ENCODE measurements at regions not wholly inside any gene's neighbourhood (a gene's known extent, or its start where the extent isn't known, plus 50 kb on each side); places are given as distances from the start of the nearest gene placed in this dataset.

DNA sequence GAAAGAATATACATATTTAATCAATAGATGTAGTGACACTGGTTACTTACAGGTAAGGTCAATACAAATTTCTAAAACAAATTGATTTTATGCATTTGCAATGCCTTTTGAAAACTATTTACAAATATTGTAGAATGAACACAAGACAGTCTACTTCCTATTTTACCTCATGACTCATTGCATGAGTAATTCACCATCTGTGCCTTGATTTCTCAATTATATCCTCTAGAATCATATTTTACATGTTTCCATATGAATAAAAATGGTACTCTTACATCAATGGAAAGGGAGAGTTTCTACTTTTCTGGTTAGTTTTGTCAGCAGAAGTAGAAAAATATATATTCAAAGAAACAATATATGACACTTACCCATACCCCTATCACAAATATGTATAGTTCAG, 203.8 kb upstream of the CDH7 start:
- H3K4me3 ChIP-seq (ENCODE audit: low read depth, low read length): no peak overlapping the region
- ATAC-seq (ENCODE audit: low read depth in 2 of 2) (no peak), DNase-seq (no peak)
- no peaks in the 10 kb centered on the region for H3K27me3 ChIP-seq (ENCODE audit: control insufficient read depth, insufficient read depth, low read length)
- H3K27me3 Mint-ChIP-seq: no peaks in the 10 kb centered on the region
- peaks cover 1 to 4% of the 10 kb centered on the region in 2 experiments for H3K9me3 ChIP-seq (ENCODE audit: control insufficient read depth in 2 of 2, low read length in 2 of 2)
- no peaks in the 10 kb centered on the region for H3K36me3 Mint-ChIP-seq
- H3K4me1 ChIP-seq (ENCODE audit: control insufficient read depth, insufficient read depth, low read length, poor library complexity, severe bottlenecking): no peaks in the 10 kb centered on the region
- no peak overlapping the region for H3K27ac ChIP-seq (ENCODE audit: insufficient read depth, low read length, poor library complexity, severe bottlenecking)
- H3K9me3 Mint-ChIP-seq: peaks cover 0 to 27% (median 5%) of the 10 kb centered on the region in 7 donors
- H3K27ac Mint-ChIP-seq: no peak overlapping the region
- no peaks in the 10 kb centered on the region for H3K36me3 ChIP-seq (ENCODE audit: control insufficient read depth, insufficient read depth, low read length)
- no peak overlapping the region for H3K4me3 Mint-ChIP-seq
- no peaks in the 10 kb centered on the region for H3K4me1 Mint-ChIP-seq

- DNase-seq: no peak
- H3K36me3 Mint-ChIP-seq: no peaks in the 10 kb centered on the region
Measured at GRCh38 chr18:65544701-65545100, 206.1 kb upstream of the CDH7 start.

DNA sequence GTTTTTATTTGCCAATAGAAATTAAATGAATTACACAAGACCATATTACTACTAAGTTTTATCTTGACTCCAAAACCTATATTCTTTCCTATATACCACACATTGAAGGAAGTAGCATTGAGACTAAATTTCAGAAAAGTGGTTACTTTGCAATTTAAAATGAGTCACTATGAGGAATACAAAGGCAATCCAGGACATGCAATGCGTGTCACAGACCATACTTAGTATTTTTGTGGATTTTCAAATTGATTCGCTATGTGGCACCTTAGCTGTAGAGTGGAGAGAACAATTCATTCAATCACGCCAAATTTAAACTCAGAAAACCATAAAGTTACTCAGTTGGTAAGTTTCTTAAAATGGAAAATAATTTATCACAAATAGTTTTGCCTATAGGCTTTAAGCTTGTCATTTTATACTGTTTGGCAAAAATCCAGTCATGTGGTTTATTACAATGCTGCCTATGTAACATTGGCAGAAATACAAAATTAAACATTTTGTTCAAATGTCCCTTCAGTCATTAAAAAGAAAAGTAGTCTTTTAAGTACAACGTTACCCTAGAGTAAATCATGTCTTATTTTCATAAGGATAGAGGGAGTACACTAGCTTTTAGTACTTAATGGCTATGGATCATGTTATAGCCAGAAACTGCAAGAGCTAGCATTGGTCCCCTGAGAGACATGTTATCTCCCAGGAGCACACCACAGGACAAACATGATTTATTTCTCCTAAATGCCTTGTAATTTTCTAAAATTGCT, 222.8 kb upstream of the CDH7 start:
- no peaks in the 10 kb centered on the region for H3K36me3 ChIP-seq (ENCODE audit: control insufficient read depth, insufficient read depth, low read length)
- no peak overlapping the region for H3K27ac Mint-ChIP-seq
- no peak overlapping the region for H3K4me3 ChIP-seq (ENCODE audit: low read depth, low read length)
- no peak for DNase-seq
- H3K9me3 Mint-ChIP-seq: peaks cover 0 to 23% (median 10%) of the 10 kb centered on the region in 7 donors
- H3K4me1 Mint-ChIP-seq: no peaks in the 10 kb centered on the region
- no peak overlapping the region for H3K4me3 Mint-ChIP-seq
- no peak overlapping the region for H3K27ac ChIP-seq (ENCODE audit: insufficient read depth, low read length, poor library complexity, severe bottlenecking)
- no peaks in the 10 kb centered on the region for H3K27me3 Mint-ChIP-seq
- no peaks in the 10 kb centered on the region for H3K36me3 Mint-ChIP-seq
- peaks cover 3 to 4% of the 10 kb centered on the region in 2 experiments for H3K9me3 ChIP-seq (ENCODE audit: control insufficient read depth in 2 of 2, low read length in 2 of 2)
- no peaks in the 10 kb centered on the region for H3K4me1 ChIP-seq (ENCODE audit: control insufficient read depth, insufficient read depth, low read length, poor library complexity, severe bottlenecking)
- ATAC-seq (ENCODE audit: low read depth in 2 of 2): no peak
- no peaks in the 10 kb centered on the region for H3K27me3 ChIP-seq (ENCODE audit: control insufficient read depth, insufficient read depth, low read length)

More at GRCh38 chr18:65544701-65545100, 206.1 kb upstream of the CDH7 start:
- no peaks in the 10 kb centered on the region for H3K27me3 Mint-ChIP-seq
- Histone ChIP-seq H3K27ac (ENCODE audit: insufficient read depth, low read length, poor library complexity, severe bottlenecking) (no peak overlapping the region), H3K9me3 (ENCODE audit: control insufficient read depth in 2 of 2, low read length in 2 of 2) (peaks cover 1 to 4% of the 10 kb centered on the region in 2 experiments), H3K36me3 (ENCODE audit: control insufficient read depth, insufficient read depth, low read length) (no peaks in the 10 kb centered on the region), H3K27me3 (ENCODE audit: control insufficient read depth, insufficient read depth, low read length) (no peaks in the 10 kb centered on the region), H3K4me1 (ENCODE audit: control insufficient read depth, insufficient read depth, low read length, poor library complexity, severe bottlenecking) (no peaks in the 10 kb centered on the region), H3K4me3 (ENCODE audit: low read depth, low read length) (no peak overlapping the region)
- peaks cover 0 to 26% (median 5%) of the 10 kb centered on the region in 7 donors for H3K9me3 Mint-ChIP-seq
- no peaks in the 10 kb centered on the region for H3K4me1 Mint-ChIP-seq
- H3K4me3 Mint-ChIP-seq: no peak overlapping the region
- H3K27ac Mint-ChIP-seq: no peak overlapping the region
- no peak for ATAC-seq (ENCODE audit: low read depth in 2 of 2)

DNA sequence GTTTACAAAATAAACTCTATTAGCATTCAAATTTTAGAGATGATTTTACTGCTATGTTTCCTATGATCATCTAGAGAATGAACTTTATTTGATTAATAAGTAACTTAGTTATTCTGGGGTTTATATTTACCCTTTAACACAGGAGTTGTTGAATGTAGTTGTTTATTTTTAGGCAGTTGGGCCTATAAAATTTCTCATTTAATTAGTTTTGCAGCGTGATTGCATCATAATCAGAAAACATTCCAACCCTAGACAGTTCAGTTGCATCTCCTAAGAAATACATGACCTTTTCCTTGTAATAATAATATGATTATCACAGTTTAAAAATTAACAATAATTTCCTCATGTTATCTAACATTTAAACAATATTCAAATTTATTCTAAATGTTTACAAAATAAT, 224.7 kb upstream of the CDH7 start:
- Histone ChIP-seq H3K4me1 (ENCODE audit: control insufficient read depth, insufficient read depth, low read length, poor library complexity, severe bottlenecking) (no peaks in the 10 kb centered on the region), H3K27me3 (ENCODE audit: control insufficient read depth, insufficient read depth, low read length) (no peaks in the 10 kb centered on the region), H3K9me3 (ENCODE audit: control insufficient read depth in 2 of 2, low read length in 2 of 2) (peaks cover 3 to 4% of the 10 kb centered on the region in 2 experiments), H3K4me3 (ENCODE audit: low read depth, low read length) (no peak overlapping the region), H3K27ac (ENCODE audit: insufficient read depth, low read length, poor library complexity, severe bottlenecking) (no peak overlapping the region), H3K36me3 (ENCODE audit: control insufficient read depth, insufficient read depth, low read length) (no peaks in the 10 kb centered on the region)
- H3K27me3 Mint-ChIP-seq: no peaks in the 10 kb centered on the region
- H3K9me3 Mint-ChIP-seq: peaks cover 0 to 26% (median 8%) of the 10 kb centered on the region in 7 donors
- no peaks in the 10 kb centered on the region for H3K4me1 Mint-ChIP-seq
- H3K27ac Mint-ChIP-seq: no peak overlapping the region
- ATAC-seq (ENCODE audit: low read depth in 2 of 2): no peak
- no peak overlapping the region for H3K4me3 Mint-ChIP-seq
- no peaks in the 10 kb centered on the region for H3K36me3 Mint-ChIP-seq
- no peak for DNase-seq

GRCh38 chr18:65523461-65523860, 227.4 kb upstream of the CDH7 start:
- Histone ChIP-seq H3K27ac (ENCODE audit: insufficient read depth, low read length, poor library complexity, severe bottlenecking) (no peak overlapping the region), H3K9me3 (ENCODE audit: control insufficient read depth in 2 of 2, low read length in 2 of 2) (peaks cover 3 to 4% of the 10 kb centered on the region in 2 experiments), H3K27me3 (ENCODE audit: control insufficient read depth, insufficient read depth, low read length) (no peaks in the 10 kb centered on the region), H3K36me3 (ENCODE audit: control insufficient read depth, insufficient read depth, low read length) (no peaks in the 10 kb centered on the region), H3K4me3 (ENCODE audit: low read depth, low read length) (no peak overlapping the region), H3K4me1 (ENCODE audit: control insufficient read depth, insufficient read depth, low read length, poor library complexity, severe bottlenecking) (no peaks in the 10 kb centered on the region)
- no peak overlapping the region for H3K27ac Mint-ChIP-seq
- no peaks in the 10 kb centered on the region for H3K4me1 Mint-ChIP-seq
- no peak for ATAC-seq (ENCODE audit: low read depth in 2 of 2)
- H3K36me3 Mint-ChIP-seq: no peaks in the 10 kb centered on the region
- no peak overlapping the region for H3K4me3 Mint-ChIP-seq
- H3K27me3 Mint-ChIP-seq: no peaks in the 10 kb centered on the region
- H3K9me3 Mint-ChIP-seq: peaks cover 0 to 24% (median 5%) of the 10 kb centered on the region in 7 donors
- DNase-seq: no peak

GRCh38 chr18:65522907-65523306, 227.9 kb upstream of the CDH7 start:
- Histone ChIP-seq H3K36me3 (ENCODE audit: control insufficient read depth, insufficient read depth, low read length) (no peaks in the 10 kb centered on the region), H3K27ac (ENCODE audit: insufficient read depth, low read length, poor library complexity, severe bottlenecking) (no peak overlapping the region), H3K4me3 (ENCODE audit: low read depth, low read length) (no peak overlapping the region), H3K4me1 (ENCODE audit: control insufficient read depth, insufficient read depth, low read length, poor library complexity, severe bottlenecking) (no peaks in the 10 kb centered on the region), H3K27me3 (ENCODE audit: control insufficient read depth, insufficient read depth, low read length) (no peaks in the 10 kb centered on the region), H3K9me3 (ENCODE audit: control insufficient read depth in 2 of 2, low read length in 2 of 2) (peaks cover 3 to 4% of the 10 kb centered on the region in 2 experiments)
- Mint-ChIP-seq H3K4me3 (no peak overlapping the region), H3K4me1 (no peaks in the 10 kb centered on the region), H3K36me3 (no peaks in the 10 kb centered on the region), H3K27ac (no peak overlapping the region), H3K27me3 (no peaks in the 10 kb centered on the region), H3K9me3 (peaks cover 0 to 24% (median 5%) of the 10 kb centered on the region in 7 donors)
- ATAC-seq (ENCODE audit: low read depth in 2 of 2): no peak
- no peak for DNase-seq

GRCh38 chr18:65516209-65516608, 234.6 kb upstream of the CDH7 start:
- Histone ChIP-seq H3K4me1 (ENCODE audit: control insufficient read depth, insufficient read depth, low read length, poor library complexity, severe bottlenecking) (no peaks in the 10 kb centered on the region), H3K27ac (ENCODE audit: insufficient read depth, low read length, poor library complexity, severe bottlenecking) (no peak overlapping the region), H3K27me3 (ENCODE audit: control insufficient read depth, insufficient read depth, low read length) (no peaks in the 10 kb centered on the region), H3K4me3 (ENCODE audit: low read depth, low read length) (no peak overlapping the region), H3K9me3 (ENCODE audit: control insufficient read depth in 2 of 2, low read length in 2 of 2) (no peaks in the 10 kb centered on the region), H3K36me3 (ENCODE audit: control insufficient read depth, insufficient read depth, low read length) (no peaks in the 10 kb centered on the region)
- Mint-ChIP-seq H3K27ac (no peak overlapping the region), H3K4me3 (no peak overlapping the region), H3K36me3 (no peaks in the 10 kb centered on the region), H3K27me3 (no peaks in the 10 kb centered on the region), H3K4me1 (no peaks in the 10 kb centered on the region), H3K9me3 (peaks cover 0 to 10% (median 5%) of the 10 kb centered on the region in 7 donors)
- ATAC-seq (ENCODE audit: low read depth in 2 of 2) (no peak), DNase-seq (no peak)

DNA sequence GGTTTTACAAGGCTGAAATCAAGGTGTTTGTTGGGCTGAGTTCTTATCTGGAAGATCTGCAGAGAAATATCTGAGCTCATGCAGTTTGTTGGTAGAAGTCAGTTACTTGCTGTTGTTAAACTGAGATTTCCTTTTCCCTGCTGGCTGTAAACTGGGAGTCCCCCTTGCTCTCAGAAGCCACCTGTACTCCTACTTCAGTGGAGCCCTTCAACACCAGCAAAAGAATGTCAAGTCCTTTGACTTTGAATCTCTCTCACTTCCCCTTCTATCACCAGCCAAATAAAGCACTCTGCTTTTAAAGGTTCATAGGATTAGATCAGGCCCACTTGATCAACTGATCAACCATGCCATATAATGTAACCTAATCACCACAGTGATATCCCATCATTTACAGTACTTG, 252.2 kb upstream of the CDH7 start:
- Mint-ChIP-seq H3K9me3 (peaks cover 0 to 16% (median 3%) of the 10 kb centered on the region in 7 donors), H3K27ac (no peak overlapping the region), H3K4me1 (no peaks in the 10 kb centered on the region), H3K4me3 (no peak overlapping the region), H3K36me3 (no peaks in the 10 kb centered on the region), H3K27me3 (no peaks in the 10 kb centered on the region)
- Histone ChIP-seq H3K27ac (ENCODE audit: insufficient read depth, low read length, poor library complexity, severe bottlenecking) (no peak overlapping the region), H3K36me3 (ENCODE audit: control insufficient read depth, insufficient read depth, low read length) (no peaks in the 10 kb centered on the region), H3K4me1 (ENCODE audit: control insufficient read depth, insufficient read depth, low read length, poor library complexity, severe bottlenecking) (no peaks in the 10 kb centered on the region), H3K9me3 (ENCODE audit: control insufficient read depth in 2 of 2, low read length in 2 of 2) (peaks cover 0 to 2% of the 10 kb centered on the region in 2 experiments), H3K27me3 (ENCODE audit: control insufficient read depth, insufficient read depth, low read length) (no peaks in the 10 kb centered on the region), H3K4me3 (ENCODE audit: low read depth, low read length) (no peak overlapping the region)
- DNase-seq (no peak), ATAC-seq (ENCODE audit: low read depth in 2 of 2) (no peak)

All from CD4-positive, CD25-positive, alpha-beta regulatory T cell (primary cell).